Esophagus squamous epithelium (tissue), 5 donors: ENCODE measurements at regions not wholly inside any gene's neighbourhood (a gene's known extent, or its start where the extent isn't known, plus 50 kb on each side); places are given as distances from the start of the nearest gene placed in this dataset.

Source experiments
- DNase-seq: peaks from one replicate; lab custom pipeline; 2025; lab: John Stamatoyannopoulos, UW
- H3K27ac ChIP-seq, 4 donors: fragments of 200-600 bp; sonication (generic); one replicate each; pipeline ENCODE4 v1.5.1; 2016 to 2019; ENCODE audit warnings: mild to moderate bottlenecking in 1 of 4
- H3K27me3 ChIP-seq, 4 donors: fragments of 200-600 bp; sonication (generic); 1 replicate in 3 of 4; 2 replicates in 1 of 4; pipeline versions ENCODE4 v1.5.1 to v1.6.0; 2017 to 2021; ENCODE audit warnings: antibody characterized with exemption in 1 of 4
- H3K36me3 ChIP-seq, 3 donors: fragments of 200-600 bp; sonication (generic); one replicate each; pipeline ENCODE4 v1.5.1; 2016 to 2019
- H3K4me1 ChIP-seq, 3 donors: fragments of 200-600 bp; sonication (generic); one replicate each; pipeline ENCODE4 v1.5.1; 2017 to 2019
- H3K4me3 ChIP-seq, 4 donors: fragments of 200-600 bp; sonication (generic); 1 replicate in 3 of 4; 2 replicates in 1 of 4; pipeline ENCODE4 v1.5.1; 2016 to 2019; ENCODE audit warnings: mild to moderate bottlenecking in 2 of 4, moderate library complexity in 1 of 4
- H3K9me3 ChIP-seq, 3 donors: fragments of 200-600 bp; sonication (generic); one replicate each; pipeline ENCODE4 v1.5.1; 2016 to 2019
- CTCF ChIP-seq, 6 experiments: fragments of 450-650 bp in 4 of 6; fragments of 200-600 bp in 2 of 6; sonication (generic) in 2 of 6; IDR thresholded peaks; one replicate each; pipeline ENCODE4 v1.5.1; 2016 to 2019; ENCODE audit warnings: antibody characterized with exemption in 6 of 6, mild to moderate bottlenecking in 4 of 6, moderate library complexity in 4 of 6
- POLR2A ChIP-seq, 4 donors: fragments of 450-650 bp; IDR thresholded peaks; one replicate each; pipeline ENCODE4 v1.6.1; 2017; ENCODE audit warnings: antibody characterized with exemption in 4 of 4, mild to moderate bottlenecking in 4 of 4, moderate library complexity in 3 of 4
- WGBS, 2 donors: methylation state at CpG; one replicate each; pipeline ENCODE4 v1.1.5; 2018; 5-methylcytosine and 5-hydroxymethylcytosine counted together
- intact Hi-C: fragments of 100-400 bp; cut with DNase I; formaldehyde crosslinking; loops from one replicate; pipeline ENCODE4 v1.15.0; 2022
- donor health status: DM: yes; HTN: yes; CAD: no.

GRCh38 chr4:89469930-89470375 lies 162.4 kb upstream of the GPRIN3 start:
- TF ChIP-seq CTCF (IDR thresholded peaks at IDR 0.05): no peak
- no peak for TF ChIP-seq POLR2A (IDR thresholded peaks at IDR 0.05)
- no peaks in the 10 kb centered on the region for H3K9me3 ChIP-seq
- peak overlapping the region in 2 of 4 donors; percentile 25 to 51 for H3K27ac ChIP-seq
- H3K27me3 ChIP-seq: no peaks in the 10 kb centered on the region
- intact Hi-C loops: no loop called here
- H3K4me1 ChIP-seq: peaks cover 0 to 29% (median 11%) of the 10 kb centered on the region in 3 donors
- H3K36me3 ChIP-seq: no peaks in the 10 kb centered on the region
- 13 to 27% methylated on average over 5 of the region's 5 CpGs for WGBS, 2 donors
- peak overlapping the region in 1 of 4 donors; percentile 31 for H3K4me3 ChIP-seq
- no peak for DNase-seq

GRCh38 chr4:89469516-89469915 lies 161.9 kb upstream of the GPRIN3 start:
- H3K9me3 ChIP-seq: no peaks in the 10 kb centered on the region
- peak overlapping the region in 2 of 4 donors; percentile 25 to 51 for H3K27ac ChIP-seq
- peak overlapping the region in 1 of 4 donors; percentile 31 for H3K4me3 ChIP-seq
- no peaks in the 10 kb centered on the region for H3K36me3 ChIP-seq
- TF ChIP-seq POLR2A (IDR thresholded peaks at IDR 0.05): no peak
- intact Hi-C loops: no loop called here
- DNase-seq: no peak
- H3K4me1 ChIP-seq: peaks cover 0 to 29% (median 11%) of the 10 kb centered on the region in 3 donors
- no peaks in the 10 kb centered on the region for H3K27me3 ChIP-seq

- Histone ChIP-seq H3K27me3 (no peaks in the 10 kb centered on the region), H3K4me1 (peaks cover 0 to 29% (median 11%) of the 10 kb centered on the region in 3 donors), H3K36me3 (no peaks in the 10 kb centered on the region), H3K4me3 (no peak overlapping the region), H3K27ac (no peak overlapping the region), H3K9me3 (no peaks in the 10 kb centered on the region)
- intact Hi-C loops: no loop called here
- no peak for DNase-seq
- WGBS, 2 donors: 38 to 48% methylated on average over 2 of the region's 2 CpGs
- TF ChIP-seq POLR2A (IDR thresholded peaks at IDR 0.05) (no peak), CTCF (IDR thresholded peaks at IDR 0.05) (no peak)
Observed at GRCh38 chr4:89468602-89469001, 161.0 kb upstream of the GPRIN3 start.

DNA sequence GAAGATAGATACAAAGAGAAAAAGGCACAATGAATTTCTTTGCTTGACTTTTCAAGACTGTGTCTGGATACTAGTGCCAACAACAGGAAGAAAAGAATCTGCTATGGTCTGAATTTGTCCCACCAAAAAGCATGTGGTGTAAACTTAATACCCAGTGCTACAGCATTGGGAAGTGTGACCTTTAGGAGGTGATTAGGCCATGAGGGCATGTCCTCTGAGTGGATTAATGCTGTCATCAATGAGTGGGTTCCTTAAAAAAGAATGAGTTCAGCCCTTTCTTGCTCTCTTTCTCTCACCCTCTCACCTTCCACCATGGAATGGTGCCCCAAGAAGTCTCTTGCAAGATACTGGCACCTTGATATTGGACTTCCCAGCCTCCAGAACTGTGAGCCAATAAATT lies 155.7 kb upstream of the GPRIN3 start:
- no peaks in the 10 kb centered on the region for H3K27me3 ChIP-seq
- no peak for DNase-seq
- H3K4me3 ChIP-seq: no peak overlapping the region
- TF ChIP-seq POLR2A (IDR thresholded peaks at IDR 0.05): no peak
- TF ChIP-seq CTCF (IDR thresholded peaks at IDR 0.05): no peak
- H3K9me3 ChIP-seq: no peaks in the 10 kb centered on the region
- intact Hi-C loops: no loop called here
- H3K4me1 ChIP-seq: peaks cover 0 to 1% (median 0%) of the 10 kb centered on the region in 3 donors
- H3K27ac ChIP-seq: no peak overlapping the region
- H3K36me3 ChIP-seq: no peaks in the 10 kb centered on the region

DNA sequence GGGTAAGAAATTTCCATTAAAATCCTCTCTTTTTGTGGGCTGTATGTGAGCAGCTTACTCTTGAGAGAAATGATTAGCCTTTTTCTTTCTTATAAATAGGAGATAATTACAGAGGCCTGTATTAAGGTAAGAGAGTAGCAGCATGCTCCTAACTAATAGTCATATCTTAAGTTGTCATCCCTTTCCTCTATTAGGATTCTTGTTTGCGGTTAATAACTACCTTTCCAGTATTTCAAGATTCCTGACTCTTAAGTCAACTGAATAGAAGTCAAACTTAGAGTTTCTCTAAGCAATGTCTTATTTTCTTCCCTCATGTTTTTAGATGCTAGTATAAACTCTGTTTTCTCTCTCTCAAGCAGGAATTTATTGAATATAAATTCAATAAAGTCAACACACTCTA lies 139.9 kb upstream of the GPRIN3 start:
- no peaks in the 10 kb centered on the region for H3K36me3 ChIP-seq
- H3K4me1 ChIP-seq: no peaks in the 10 kb centered on the region
- intact Hi-C loops: no loop called here
- WGBS, 2 donors: 65 to 67% methylated on average over 1 of the region's 1 CpG
- no peak overlapping the region for H3K4me3 ChIP-seq
- peaks cover 0 to 29% (median 5%) of the 10 kb centered on the region in 3 donors for H3K9me3 ChIP-seq
- no peak overlapping the region for H3K27ac ChIP-seq
- no peak for DNase-seq
- H3K27me3 ChIP-seq: no peaks in the 10 kb centered on the region
- TF ChIP-seq CTCF (IDR thresholded peaks at IDR 0.05) (no peak), POLR2A (IDR thresholded peaks at IDR 0.05) (no peak)

GRCh38 chr4:89446193-89446592 lies 138.6 kb upstream of the GPRIN3 start:
- Histone ChIP-seq H3K4me3 (no peak overlapping the region), H3K4me1 (no peaks in the 10 kb centered on the region), H3K27ac (no peak overlapping the region), H3K36me3 (no peaks in the 10 kb centered on the region), H3K9me3 (peaks cover 0 to 29% (median 5%) of the 10 kb centered on the region in 3 donors), H3K27me3 (no peaks in the 10 kb centered on the region)
- intact Hi-C loops: no loop called here
- TF ChIP-seq CTCF (IDR thresholded peaks at IDR 0.05) (no peak), POLR2A (IDR thresholded peaks at IDR 0.05) (no peak)
- DNase-seq: no peak
- 58 to 72% methylated on average over 2 of the region's 2 CpGs for WGBS, 2 donors
